HG03175 (cell line): ENCODE measurements at regions not wholly inside any gene's neighbourhood (a gene's known extent, or its start where the extent isn't known, plus 50 kb on each side); places are given as distances from the start of the nearest gene placed in this dataset.

Experiments
- ATAC-seq: cut with Tn5 transposase; IDR thresholded peaks from one replicate; pipeline ENCODE4 v1.9.1; 2021; ENCODE audit warnings: mild to moderate bottlenecking, moderate library complexity; ENCODE audit not compliant: unreplicated experiment

DNA sequence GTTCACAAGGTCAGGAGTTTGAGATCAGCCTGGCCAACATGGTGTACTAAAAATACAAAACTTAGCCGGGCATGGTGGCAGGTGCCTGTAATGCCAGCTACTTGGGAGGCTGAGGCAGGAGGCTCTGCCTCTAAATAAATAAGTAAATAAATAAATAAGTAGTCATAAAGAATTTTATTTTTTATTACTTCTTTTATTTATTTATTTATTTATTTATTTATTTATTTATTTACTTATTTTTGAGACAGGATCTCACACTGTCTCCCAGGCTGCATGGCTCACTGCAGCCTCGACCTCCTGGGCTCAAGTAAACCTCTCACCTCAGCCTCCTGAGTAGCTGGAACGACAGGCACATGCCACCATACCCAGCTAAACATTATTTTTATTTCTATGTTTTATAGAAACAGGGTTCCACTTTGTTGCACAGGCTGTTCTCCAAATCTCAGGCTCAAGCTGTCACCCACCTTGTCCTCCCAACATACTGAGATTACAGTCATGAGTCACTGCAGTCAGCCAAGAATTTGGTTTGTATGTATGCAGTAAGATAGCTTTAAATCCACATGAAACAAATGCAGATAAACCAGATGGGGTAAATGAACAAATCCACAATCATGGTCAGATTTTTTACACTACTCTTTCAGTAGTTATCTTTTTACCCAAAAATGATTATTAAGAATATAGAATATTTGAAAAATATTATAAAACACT is 523.3 kb upstream of the RGS18 start:
- no peak for ATAC-seq

DNA sequence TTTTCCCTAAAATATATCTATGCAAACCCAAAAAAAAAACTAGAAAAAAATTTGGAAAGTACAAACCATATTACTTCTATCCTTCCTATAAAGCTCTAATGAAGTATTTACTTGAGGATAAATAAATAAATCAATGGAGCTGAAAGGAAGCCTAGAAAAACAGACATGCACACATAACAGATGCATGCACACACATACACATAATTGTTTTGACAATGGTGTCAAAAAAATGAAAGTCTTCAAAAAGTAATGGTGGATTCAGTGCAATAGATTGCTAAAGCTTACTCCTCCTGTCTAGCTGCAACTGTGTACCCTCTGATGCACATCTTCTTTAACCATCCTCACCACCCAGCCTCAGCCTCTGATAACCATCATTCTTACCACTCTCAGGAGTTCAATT is 521.9 kb upstream of the RGS18 start:
- no peak for ATAC-seq

DNA sequence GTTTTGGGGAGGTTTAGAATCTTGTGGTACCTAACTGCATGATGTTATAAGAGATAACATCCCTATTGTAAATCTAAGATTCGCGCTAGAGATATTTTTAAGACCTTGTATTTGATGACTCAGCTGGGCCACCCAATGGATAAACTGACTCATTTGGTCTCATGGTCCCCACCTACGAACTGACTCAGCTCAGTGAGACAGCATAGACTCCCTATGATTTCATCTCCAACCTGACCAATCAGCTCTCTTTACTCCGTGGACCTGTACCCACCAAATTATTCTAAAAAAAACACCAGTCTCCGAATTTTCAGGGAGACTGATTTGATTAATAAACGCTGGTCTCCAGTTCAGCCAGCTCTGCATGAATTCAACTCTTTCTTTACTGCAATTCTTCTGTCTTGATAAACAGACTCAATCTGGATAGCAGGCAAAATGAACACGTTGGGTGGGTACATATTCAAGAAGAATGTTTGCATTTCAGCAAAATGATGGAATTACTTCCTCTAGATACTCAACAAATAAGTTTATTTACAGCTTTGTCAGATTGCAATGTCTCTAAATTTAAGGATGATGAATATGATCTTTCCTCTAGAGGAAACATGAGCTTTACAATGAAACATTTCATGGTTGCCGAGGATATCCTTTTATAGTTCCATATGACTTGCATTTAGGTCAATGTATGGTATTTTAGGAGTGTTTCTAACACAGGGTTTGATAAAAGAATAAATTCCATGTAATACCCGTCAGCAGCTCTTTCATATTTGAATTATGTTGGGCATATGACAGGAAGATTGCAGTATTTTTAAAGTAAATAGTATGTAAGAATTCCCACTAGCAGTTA is 516.6 kb upstream of the RGS18 start:
- ATAC-seq, result no peak

- no peak for ATAC-seq
Observed at GRCh38 chr1:191643060-191643459, 515.2 kb upstream of the RGS18 start.

- no peak for ATAC-seq
Observed at GRCh38 chr1:191648939-191649338, 509.3 kb upstream of the RGS18 start.

DNA sequence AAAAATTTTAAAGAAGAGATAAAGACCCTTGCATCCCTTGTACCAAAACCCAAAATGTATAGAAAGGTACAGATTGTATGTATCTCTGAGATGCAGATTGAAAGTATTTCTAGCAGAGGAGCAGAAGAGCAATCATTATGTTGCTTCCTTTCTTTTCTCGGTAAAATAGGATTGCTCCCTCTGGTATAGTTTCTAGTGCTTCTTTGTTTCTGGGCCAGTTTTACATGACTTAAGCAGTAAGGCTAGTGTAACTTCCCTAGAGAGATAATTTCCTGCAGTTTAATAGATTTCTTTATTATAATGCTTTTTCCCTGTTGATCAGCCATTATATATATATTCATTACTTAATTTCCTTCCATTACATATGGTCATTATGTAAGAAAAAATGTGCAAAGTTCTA is 496.2 kb upstream of the RGS18 start:
- no peak for ATAC-seq

- ATAC-seq, result no peak
Observed at GRCh38 chr1:191662746-191663145, 495.5 kb upstream of the RGS18 start.

DNA sequence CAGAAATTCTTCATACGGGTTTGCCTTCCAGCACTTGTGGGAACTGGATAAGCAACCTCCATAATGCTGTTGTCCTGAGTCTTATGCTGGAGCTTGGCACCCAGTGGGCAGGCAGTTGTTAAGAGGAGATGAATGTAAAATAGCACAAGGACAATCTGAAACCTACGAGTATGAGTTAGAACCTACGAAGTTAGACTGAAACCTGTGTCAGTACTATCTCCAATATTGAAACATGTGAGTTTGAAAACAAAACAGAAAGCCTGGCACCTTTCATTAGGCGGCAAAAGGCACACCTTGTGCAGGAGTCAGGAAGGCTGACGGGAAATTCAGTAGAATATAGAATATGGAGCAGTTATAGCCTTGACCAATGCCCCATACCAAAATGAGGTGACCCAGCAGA is 489.7 kb upstream of the RGS18 start:
- no peak for ATAC-seq

GRCh38 chr1:191669629-191670028 is 488.6 kb upstream of the RGS18 start:
- ATAC-seq, result no peak

- no peak for ATAC-seq
Observed at GRCh38 chr1:191671236-191671635, 487.0 kb upstream of the RGS18 start.

DNA sequence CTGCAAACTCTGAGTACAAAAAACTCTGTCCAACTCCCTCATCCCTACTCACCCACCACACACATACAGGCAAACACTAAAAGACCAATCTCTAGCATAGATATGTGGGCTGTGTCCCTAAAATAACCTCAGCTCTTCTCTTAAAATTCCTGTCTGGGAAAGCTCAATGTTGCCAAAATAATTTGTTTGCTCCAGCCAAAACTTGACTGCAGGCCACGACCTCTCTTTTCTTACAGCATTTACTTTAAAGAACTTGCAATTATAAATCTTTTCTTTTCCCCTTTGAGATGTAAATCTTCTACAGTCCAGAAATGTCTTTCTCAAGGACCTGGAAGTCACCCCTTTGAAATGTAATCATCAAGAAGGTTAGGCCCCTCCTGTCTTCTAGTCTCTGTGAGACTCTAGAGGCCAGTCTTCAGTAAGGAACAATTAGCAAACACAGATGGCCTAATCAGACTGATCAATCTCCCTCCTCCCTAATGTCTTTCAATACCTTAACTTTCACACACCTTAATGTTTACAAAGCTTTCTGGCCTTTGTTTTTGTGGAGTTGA is 483.6 kb upstream of the RGS18 start:
- ATAC-seq, result no peak

DNA sequence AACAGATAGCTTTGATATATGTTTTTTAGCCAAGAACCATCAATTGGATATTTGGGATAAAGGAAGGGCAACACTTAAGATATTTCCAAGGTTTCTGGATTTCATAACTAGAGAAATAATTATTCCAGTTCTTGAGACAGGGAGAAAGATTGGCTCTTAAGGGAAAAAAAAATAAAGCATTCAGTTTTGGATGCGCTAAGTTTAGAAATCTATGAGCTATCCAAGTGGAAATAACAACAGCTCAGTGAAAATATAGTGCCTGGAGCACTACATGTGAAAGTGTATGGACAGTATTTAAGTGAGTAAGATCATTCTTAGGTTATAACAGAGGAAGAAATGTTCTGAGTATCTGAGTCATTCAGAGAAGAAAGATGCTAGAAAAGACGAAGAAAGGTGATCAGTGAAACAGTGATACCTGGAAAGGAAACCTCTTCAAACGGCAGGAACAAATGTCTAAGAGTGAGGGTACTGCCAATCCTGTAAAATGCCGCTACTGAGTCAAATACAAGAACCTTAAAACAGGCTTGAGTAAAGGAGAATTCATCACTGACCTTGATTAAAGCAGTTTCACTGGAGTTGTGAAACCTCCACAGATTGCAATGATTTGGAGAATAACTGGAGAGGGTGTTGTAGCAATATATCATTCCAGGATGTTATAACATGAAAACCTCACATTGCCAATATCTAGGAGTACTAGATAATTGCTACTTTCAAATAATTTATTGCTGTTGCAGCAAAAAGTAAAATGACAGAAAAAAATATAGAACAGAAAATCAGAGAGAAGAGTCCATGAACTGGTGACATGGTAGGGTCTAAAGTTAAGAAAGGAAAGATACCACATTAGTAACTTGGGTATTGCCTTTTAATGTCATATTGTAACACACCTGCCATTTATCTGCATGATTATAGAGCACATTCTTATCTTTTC is 482.1 kb upstream of the RGS18 start:
- no peak for ATAC-seq

DNA sequence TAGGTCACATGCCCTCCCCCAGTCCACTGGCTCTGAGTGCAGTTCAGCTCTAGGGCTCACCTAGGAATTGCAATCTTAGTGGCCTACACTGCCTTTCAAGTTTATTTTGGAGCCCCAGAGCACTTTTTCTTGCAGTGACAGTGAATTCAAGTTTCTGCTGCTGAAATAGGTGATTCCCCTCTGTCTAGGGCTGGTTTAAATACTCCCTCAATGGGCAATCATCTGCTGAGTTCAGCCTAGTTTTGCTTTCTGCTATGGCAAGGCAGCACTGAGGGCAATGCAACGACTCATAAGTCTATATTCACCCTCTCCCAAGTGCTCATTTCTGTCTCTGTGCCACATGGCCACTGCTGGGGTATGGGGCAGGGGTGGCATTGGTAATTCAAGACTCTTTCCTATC is 472.6 kb upstream of the RGS18 start:
- ATAC-seq, result no peak

- no peak for ATAC-seq
Observed at GRCh38 chr1:191687721-191688120, 470.5 kb upstream of the RGS18 start.

GRCh38 chr1:191690931-191691330 is 467.3 kb upstream of the RGS18 start:
- no peak for ATAC-seq

DNA sequence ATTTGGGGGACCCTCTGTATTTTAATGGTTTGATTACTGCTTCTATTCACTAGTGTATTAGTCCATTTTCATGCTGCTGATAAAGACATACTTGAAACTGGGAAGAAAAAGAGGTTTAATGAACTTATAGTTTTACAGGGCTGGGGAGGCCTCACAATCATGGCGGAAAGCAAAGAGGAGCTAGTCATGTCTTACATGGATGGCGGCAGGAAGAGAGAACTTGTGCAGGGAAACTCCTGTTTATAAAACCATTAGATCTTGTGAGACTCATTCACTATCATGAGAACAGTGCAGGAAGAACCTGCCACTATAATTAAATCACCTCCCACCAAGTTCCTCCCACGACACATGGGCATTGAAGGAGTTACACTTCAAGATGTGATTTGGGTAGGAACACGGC is 464.5 kb upstream of the RGS18 start:
- no peak for ATAC-seq

DNA sequence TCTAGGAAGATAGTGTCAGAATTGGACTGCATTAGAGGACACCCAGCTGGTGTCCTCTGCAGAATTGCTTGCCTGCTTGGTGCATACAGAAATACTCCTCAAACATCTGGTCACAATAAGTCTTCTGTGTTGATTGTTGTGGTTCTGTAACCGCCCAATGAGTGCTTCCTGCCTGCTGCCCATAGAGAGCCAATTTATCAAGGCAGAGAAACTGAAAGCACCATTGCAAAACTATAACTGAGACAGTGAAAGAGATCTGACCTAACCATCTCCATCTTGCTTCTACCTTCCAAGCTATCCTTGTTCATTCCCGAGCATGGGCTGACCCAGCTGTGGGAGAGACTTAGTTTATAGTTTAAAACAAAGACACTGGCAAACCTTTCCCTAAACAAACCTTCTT is 462.4 kb upstream of the RGS18 start:
- peak; percentile 87 for ATAC-seq

DNA sequence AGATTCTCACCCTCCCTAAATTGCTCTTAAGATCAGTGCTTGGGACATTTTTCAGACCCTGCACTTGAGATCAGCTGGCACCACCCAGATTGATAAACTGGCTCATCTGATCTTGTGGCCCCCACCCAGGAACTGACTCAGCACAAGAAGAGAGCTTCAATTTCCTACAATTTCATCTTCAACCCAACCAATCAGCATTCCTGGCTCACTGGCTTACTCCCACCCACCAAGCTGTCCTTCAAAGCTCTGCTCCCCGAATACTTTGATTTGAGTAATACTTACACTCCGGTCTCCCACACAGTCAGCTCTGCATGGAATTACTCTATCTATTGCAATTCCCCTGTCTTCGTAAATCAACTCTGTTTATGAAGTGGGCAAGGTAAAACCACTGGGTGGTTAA is 461.9 kb upstream of the RGS18 start:
- no peak for ATAC-seq

DNA sequence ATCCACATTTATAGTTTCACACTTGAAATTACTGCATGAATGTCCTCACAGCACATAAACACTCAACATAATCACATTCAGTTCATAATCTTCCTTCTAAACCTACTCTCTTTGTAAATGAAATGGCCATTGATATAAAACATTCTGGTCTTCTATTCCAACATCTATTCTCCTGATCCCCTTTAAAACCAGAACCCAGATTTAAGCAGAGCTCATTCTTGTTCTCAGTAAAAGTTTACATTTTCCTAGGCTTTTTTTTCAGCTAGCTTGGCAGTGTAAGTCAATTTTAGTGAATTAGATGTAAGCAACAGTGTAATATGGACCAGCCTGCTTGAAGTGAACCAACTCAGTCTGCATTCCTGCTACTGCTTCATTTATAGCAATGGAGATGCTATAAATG is 460.7 kb upstream of the RGS18 start:
- ATAC-seq, result no peak

DNA sequence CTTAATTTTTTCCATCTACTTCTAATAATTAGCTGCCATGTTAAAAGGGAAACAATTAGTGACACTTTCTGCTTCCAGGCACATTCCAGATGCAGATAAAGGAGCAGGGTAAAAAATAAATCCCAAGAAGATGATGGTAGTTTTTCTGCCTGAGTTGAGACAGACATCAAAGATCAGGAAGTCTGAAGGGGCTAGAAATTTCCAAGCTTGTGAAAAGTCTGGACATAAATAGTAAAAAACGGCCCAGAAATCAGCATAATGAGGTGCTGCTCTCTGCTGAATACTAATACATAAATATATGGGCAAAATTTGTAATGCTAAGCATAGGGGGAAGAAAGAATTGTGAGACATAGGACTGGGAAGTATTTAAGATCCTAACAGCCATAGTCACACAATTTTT is 460.0 kb upstream of the RGS18 start:
- ATAC-seq, result no peak

GRCh38 chr1:191699343-191699742 is 458.9 kb upstream of the RGS18 start:
- ATAC-seq, result no peak
